HEK293T (cell line): ENCODE measurements at regions not wholly inside any gene's neighbourhood (a gene's known extent, or its start where the extent isn't known, plus 50 kb on each side); places are given as distances from the start of the nearest gene placed in this dataset.

Experiments
- ELF4 ChIP-seq: fragments of 450-650 bp; IDR thresholded peaks from 2 replicates; pipeline ENCODE4 v1.6.1; 2017; ENCODE audit warnings: antibody characterized with exemption
- FOXA1 ChIP-seq: fragments of 450-650 bp; IDR thresholded peaks from 2 replicates; pipeline ENCODE4 v1.6.1; 2016; ENCODE audit warnings: mild to moderate bottlenecking
- FOXK2 ChIP-seq: fragments of 450-650 bp; IDR thresholded peaks from 2 replicates; pipeline ENCODE4 v1.6.1; 2016; ENCODE audit warnings: mild to moderate bottlenecking
- FOXM1 ChIP-seq: fragments of 450-650 bp; IDR thresholded peaks from 2 replicates; pipeline ENCODE4 v1.6.1; 2017; ENCODE audit warnings: mild to moderate bottlenecking, borderline replicate concordance
- LEF1 ChIP-seq: fragments of 450-650 bp; IDR thresholded peaks from 2 replicates; pipeline ENCODE4 v1.6.1; 2017; ENCODE audit warnings: mild to moderate bottlenecking, borderline replicate concordance
- SP1 ChIP-seq: fragments of 450-650 bp; IDR thresholded peaks from 2 replicates; pipeline ENCODE4 v1.6.1; 2017
- TARDBP ChIP-seq: fragments of 450-650 bp; IDR thresholded peaks from 2 replicates; pipeline ENCODE4 v1.6.1; 2016
- TF ChIP-seq, protein P1 (sequence below): fragments of 450-650 bp; IDR thresholded peaks from 2 replicates; pipeline ENCODE4 v1.6.1; 2016

- TF ChIP-seq FOXK2 (no peak), LEF1 (no peak), TARDBP (no peak), FOXA1 (no peak), FOXM1 (no peak), ELF4 (no peak), SP1 (no peak)
- TF ChIP-seq, protein P1, sequence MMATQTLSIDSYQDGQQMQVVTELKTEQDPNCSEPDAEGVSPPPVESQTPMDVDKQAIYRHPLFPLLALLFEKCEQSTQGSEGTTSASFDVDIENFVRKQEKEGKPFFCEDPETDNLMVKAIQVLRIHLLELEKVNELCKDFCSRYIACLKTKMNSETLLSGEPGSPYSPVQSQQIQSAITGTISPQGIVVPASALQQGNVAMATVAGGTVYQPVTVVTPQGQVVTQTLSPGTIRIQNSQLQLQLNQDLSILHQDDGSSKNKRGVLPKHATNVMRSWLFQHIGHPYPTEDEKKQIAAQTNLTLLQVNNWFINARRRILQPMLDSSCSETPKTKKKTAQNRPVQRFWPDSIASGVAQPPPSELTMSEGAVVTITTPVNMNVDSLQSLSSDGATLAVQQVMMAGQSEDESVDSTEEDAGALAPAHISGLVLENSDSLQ = no peak
Observed at GRCh38 chr16:54402873-54403272, 116.3 kb upstream of the IRX3 start.
